ENCODE measurements at regions not wholly inside any gene's neighbourhood (a gene's known extent, or its start where the extent isn't known, plus 50 kb on each side); places are given as distances from the start of the nearest gene placed in this dataset.

- Histone ChIP-seq H3K4me1 (ENCODE audit: insufficient read depth) (no peaks in the 10 kb centered on the region), H3K9me3 (no peaks in the 10 kb centered on the region), H3K27ac (no peak overlapping the region), H3K27me3 (no peaks in the 10 kb centered on the region), H3K4me3 (no peak overlapping the region), H3K36me3 (no peaks in the 10 kb centered on the region)
- TF ChIP-seq POLR2A (IDR thresholded peaks at IDR 0.05) = no peak
- no peak for TF ChIP-seq EP300 (IDR thresholded peaks at IDR 0.05)
- no peak for TF ChIP-seq CTCF (IDR thresholded peaks at IDR 0.05)
- WGBS, 3 donors = 70 to 84% (median 74%) methylated on average over 5 of the region's 5 CpGs
- DNase-seq = no peak
- intact Hi-C loops (cut with DNase I) = no loop called here
Measured at GRCh38 chr1:82269431-82269830, 468.7 kb downstream of the ADGRL2 start.

GRCh38 chr1:82268826-82269225 is 468.1 kb downstream of the ADGRL2 start:
- H3K9me3 ChIP-seq = no peaks in the 10 kb centered on the region
- no peaks in the 10 kb centered on the region for H3K27me3 ChIP-seq
- H3K27ac ChIP-seq = no peak overlapping the region
- no peak overlapping the region for H3K4me3 ChIP-seq
- 69 to 89% (median 83%) methylated on average over 1 of the region's 1 CpG for WGBS, 3 donors
- TF ChIP-seq CTCF (IDR thresholded peaks at IDR 0.05) = no peak
- TF ChIP-seq POLR2A (IDR thresholded peaks at IDR 0.05) = no peak
- no peak for TF ChIP-seq EP300 (IDR thresholded peaks at IDR 0.05)
- no peak for DNase-seq
- no peaks in the 10 kb centered on the region for H3K4me1 ChIP-seq (ENCODE audit: insufficient read depth)
- H3K36me3 ChIP-seq = no peaks in the 10 kb centered on the region
- intact Hi-C loops (cut with DNase I) = no loop called here

- H3K4me1 ChIP-seq (ENCODE audit: insufficient read depth) = no peaks in the 10 kb centered on the region
- no peak overlapping the region for H3K4me3 ChIP-seq
- H3K9me3 ChIP-seq = no peaks in the 10 kb centered on the region
- no peak overlapping the region for H3K27ac ChIP-seq
- H3K36me3 ChIP-seq = no peaks in the 10 kb centered on the region
- intact Hi-C loops (cut with DNase I) = no loop called here
- no peak for TF ChIP-seq POLR2A (IDR thresholded peaks at IDR 0.05)
- TF ChIP-seq CTCF (IDR thresholded peaks at IDR 0.05) = no peak
- TF ChIP-seq EP300 (IDR thresholded peaks at IDR 0.05) = no peak
- DNase-seq = no peak
- H3K27me3 ChIP-seq = no peaks in the 10 kb centered on the region
- 61 to 80% (median 67%) methylated on average over 1 of the region's 1 CpG for WGBS, 3 donors
Measured at GRCh38 chr1:82266351-82266750, 465.6 kb downstream of the ADGRL2 start.

DNA sequence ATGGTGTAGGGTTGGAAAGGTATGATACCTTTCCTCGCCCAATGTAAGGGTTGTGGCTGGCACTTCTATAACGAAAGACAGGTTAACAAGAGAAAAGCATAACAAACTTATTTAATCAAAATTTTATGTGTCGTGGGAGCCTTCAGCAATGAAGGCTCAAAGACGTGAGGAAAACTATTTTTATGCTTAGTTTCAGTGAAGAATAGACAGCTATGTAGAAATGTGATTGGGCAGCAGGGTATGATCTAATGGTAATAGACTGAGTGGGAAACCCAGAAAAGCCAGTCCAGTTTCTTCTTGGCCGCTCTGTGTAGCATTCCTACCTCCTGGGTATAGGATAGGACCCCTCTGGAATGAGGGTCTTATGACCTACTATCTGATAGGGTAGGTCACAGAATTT is 464.7 kb downstream of the ADGRL2 start:
- 78 to 95% (median 86%) methylated on average over 5 of the region's 5 CpGs for WGBS, 3 donors
- no peaks in the 10 kb centered on the region for H3K9me3 ChIP-seq
- no peak overlapping the region for H3K27ac ChIP-seq
- intact Hi-C loops (cut with DNase I) = no loop called here
- no peak overlapping the region for H3K4me3 ChIP-seq
- no peaks in the 10 kb centered on the region for H3K36me3 ChIP-seq
- peaks cover 3% of the 10 kb centered on the region for H3K4me1 ChIP-seq (ENCODE audit: insufficient read depth)
- TF ChIP-seq EP300 (IDR thresholded peaks at IDR 0.05) = no peak
- TF ChIP-seq CTCF (IDR thresholded peaks at IDR 0.05) = no peak
- no peak for TF ChIP-seq POLR2A (IDR thresholded peaks at IDR 0.05)
- H3K27me3 ChIP-seq = no peaks in the 10 kb centered on the region
- DNase-seq = no peak

DNA sequence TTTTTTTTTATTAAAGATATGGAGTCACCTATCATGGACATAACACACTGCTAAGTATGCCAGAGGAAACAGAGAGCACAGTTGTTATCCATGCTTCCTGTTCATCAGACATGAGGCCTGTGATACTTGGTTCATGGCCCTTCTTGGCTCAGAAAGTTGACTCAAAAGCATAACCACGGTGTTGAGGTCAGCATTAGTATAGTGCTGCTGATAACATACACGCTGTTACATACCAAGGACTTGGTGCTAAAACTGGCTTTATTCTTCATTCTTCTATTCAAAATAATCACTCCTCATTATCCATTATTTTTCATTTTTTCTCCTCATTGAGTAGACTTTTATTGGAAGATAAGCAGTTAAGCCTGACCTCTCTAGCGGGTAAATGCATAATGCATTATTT is 464.1 kb downstream of the ADGRL2 start:
- H3K36me3 ChIP-seq = no peaks in the 10 kb centered on the region
- no peaks in the 10 kb centered on the region for H3K27me3 ChIP-seq
- peaks cover 3% of the 10 kb centered on the region for H3K4me1 ChIP-seq (ENCODE audit: insufficient read depth)
- no peak for DNase-seq
- no peak for TF ChIP-seq POLR2A (IDR thresholded peaks at IDR 0.05)
- TF ChIP-seq CTCF (IDR thresholded peaks at IDR 0.05) = no peak
- no peak for TF ChIP-seq EP300 (IDR thresholded peaks at IDR 0.05)
- H3K27ac ChIP-seq = no peak overlapping the region
- no peak overlapping the region for H3K4me3 ChIP-seq
- no peaks in the 10 kb centered on the region for H3K9me3 ChIP-seq
- 44 to 65% (median 54%) methylated on average over 3 of the region's 3 CpGs for whole genome bisulfite sequencing, 3 donors
- intact Hi-C loops (cut with DNase I) = no loop called here
